HG03135 (cell line): ENCODE measurements at regions not wholly inside any gene's neighbourhood (a gene's known extent, or its start where the extent isn't known, plus 50 kb on each side); places are given as distances from the start of the nearest gene placed in this dataset.
"Not testable (repeated sequence)": the region's sequence is repeated elsewhere in the genome, so short reads cannot be mapped to it uniquely, and the experiment has no call there.

Source experiments
- ATAC-seq: cut with Tn5 transposase; IDR thresholded peaks from one replicate; pipeline ENCODE4 v1.9.1; 2021; ENCODE audit warnings: mild to moderate bottlenecking, moderate library complexity; ENCODE audit not compliant: unreplicated experiment

GRCh38 chr21:27979446-27979845 lies 1012.6 kb upstream of the ADAMTS5 start:
- ATAC-seq: not testable (repeated sequence)

DNA sequence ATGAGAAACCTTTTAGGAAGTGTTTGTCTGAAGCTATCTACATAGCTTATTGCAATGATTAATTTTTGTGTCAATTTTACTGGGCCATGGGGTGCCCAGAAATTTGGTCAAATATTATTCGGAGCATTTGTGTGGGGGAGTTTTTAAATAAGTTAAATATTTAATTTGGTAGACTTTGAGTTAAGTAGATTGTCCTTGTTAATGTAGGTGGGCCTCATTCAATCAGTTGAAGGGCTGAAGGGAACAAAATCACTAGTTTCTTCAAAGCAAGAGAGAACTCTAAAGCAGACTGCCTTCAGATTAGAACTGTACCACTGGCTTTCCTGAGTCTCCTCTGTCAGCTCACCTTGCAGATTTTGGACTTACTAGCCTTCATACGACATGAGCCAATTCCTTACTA lies 1008.6 kb upstream of the ADAMTS5 start:
- ATAC-seq: no peak

GRCh38 chr21:27974152-27974551 lies 1007.3 kb upstream of the ADAMTS5 start:
- ATAC-seq: not testable (repeated sequence)

DNA sequence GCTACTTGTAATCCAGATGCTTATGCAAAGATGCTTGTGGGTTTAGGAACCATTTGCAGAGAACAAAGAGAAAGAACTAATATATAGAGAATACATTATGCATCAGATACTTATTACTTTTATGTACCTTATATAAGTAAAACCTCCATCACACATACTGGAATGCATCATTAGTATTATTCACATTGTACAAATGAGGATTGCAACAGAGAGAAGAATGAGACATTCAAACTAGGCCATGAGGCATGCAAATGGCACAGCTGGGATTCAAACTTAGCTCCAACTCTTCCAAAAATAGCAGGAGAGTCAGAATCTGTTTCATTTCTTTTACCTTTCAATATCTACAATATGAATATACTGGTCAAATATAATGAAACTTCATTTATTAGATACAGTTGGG lies 1001.4 kb upstream of the ADAMTS5 start:
- ATAC-seq: not testable (repeated sequence)

- no peak for ATAC-seq
Measured at GRCh38 chr21:27954543-27955165, 987.8 kb upstream of the ADAMTS5 start.

DNA sequence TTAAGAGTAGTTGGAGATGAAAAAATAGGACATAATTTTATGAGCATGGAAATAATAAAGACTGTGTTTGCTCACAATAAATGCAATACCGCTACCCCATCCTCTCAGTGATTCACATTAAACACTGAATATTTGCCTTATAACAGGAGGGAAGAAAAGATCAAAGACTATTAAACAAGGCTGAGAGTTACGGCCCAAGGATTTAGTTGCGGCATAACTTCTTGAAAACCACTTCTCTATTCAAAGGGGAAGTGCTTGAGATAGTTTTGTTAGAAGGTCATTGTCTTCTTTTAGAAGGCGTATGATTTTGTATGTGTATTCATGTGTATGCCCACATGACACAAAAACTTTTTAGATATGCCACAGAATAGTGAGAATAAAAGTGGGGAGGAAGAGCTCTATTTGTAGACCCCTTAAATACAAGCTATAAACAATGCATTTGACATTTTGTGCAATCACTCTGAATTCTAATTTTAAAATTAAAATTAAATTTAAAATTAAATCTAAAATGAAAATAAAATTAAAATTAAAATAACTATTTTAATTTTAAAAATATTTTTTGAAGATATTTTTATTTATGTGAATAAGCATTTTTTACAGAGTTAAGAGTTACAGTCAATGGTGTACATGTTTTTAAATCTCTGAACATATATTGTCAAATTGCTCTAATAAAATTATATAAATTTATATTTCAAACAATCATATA lies 986.6 kb upstream of the ADAMTS5 start:
- ATAC-seq: no peak

DNA sequence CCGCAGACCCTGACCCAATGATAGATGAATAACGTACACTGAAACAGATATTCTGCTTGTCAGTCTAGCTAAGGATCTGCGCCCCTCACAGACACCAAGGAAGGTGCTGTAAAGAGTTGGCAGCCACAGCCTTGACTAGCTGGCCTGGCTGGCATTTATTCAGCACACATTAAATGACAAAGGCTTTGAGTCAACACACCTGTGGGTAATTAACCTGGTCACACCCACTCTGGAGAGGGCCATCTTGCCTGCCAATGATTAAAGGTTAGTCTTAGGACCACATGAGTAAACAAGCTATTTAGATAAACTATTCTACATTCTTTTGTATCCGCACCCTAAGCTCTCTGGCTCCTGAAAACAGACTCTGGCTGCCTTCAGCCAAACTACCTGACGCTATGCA lies 982.2 kb upstream of the ADAMTS5 start:
- ATAC-seq: not testable (repeated sequence)

DNA sequence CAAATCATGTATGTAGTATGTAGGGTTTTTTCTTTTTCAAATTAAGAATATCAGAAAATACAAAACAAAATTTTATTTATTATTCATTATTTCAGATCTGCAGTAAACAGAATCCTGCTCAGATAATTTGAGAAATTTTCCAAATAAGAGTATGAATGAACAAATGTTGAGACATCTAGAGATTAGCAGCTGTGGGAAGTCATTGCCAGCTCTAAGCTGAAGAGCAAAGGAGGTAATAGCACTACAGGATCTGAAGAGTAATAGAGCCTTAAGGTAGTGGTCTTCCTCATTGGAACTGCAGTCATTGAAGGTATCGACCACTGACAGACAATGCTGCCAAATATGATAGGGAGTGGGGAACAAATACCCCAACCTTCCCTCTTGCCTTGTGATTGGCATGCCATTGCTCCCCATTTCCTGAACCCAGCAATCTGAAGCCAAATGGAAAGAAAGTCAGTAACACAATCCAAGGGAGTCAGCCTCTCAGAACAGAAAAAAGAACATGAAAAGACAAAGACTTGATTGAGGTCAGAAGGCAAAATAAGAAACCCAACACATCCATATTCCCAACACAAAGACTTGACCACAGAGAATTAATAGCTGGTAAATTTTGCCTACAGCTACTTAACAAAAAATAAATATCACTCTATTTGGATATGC lies 963.4 kb upstream of the ADAMTS5 start:
- not testable (repeated sequence) for ATAC-seq

GRCh38 chr21:27929179-27929578 lies 962.3 kb upstream of the ADAMTS5 start:
- not testable (repeated sequence) for ATAC-seq

DNA sequence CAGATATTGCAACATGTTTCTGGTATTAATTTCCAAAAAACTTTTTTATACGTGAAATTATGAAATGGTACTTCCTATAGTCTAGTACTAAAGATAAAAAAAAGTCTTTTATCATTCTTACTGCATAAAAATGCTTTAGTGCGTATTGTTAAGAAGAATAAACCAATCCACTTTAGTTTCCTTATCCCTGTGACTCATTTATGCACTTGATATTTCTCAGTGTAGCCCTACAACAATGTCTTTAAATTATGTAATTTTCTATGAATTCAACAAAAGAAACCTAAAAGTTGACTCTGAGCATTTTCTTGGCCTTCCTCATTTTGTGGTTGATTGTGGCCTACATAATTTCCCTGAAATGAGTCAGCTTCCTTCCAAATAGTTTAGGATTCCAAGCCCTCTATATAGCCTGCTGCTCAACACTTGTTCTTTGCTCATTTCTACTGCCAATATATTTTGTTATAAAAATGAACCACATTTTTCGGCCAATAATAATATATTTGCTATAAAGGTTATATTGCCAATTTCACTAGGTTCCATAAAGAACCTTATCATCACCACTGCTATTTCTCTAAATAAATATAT lies 961.7 kb upstream of the ADAMTS5 start:
- not testable (repeated sequence) for ATAC-seq

DNA sequence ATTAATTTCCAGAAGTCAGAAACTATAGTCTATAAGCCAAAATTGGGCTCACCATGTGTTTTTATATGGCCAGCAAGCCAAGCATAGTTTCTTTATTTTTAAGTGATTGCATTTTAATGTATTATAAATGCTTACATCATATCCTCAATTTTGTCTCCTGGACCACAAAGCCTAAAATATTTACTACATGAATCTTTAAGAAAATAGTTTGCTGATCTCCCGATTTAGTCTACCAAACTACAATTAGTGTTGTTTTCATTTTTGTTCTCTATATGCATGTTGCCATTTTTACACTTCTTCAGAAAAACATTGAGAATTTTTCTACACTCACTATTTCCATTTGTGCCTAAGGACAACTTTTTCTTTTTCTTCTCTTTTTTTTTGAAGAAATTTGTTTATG lies 954.5 kb upstream of the ADAMTS5 start:
- ATAC-seq: not testable (repeated sequence)

- not testable (repeated sequence) for ATAC-seq
Measured at GRCh38 chr21:27917966-27918365, 951.1 kb upstream of the ADAMTS5 start.

DNA sequence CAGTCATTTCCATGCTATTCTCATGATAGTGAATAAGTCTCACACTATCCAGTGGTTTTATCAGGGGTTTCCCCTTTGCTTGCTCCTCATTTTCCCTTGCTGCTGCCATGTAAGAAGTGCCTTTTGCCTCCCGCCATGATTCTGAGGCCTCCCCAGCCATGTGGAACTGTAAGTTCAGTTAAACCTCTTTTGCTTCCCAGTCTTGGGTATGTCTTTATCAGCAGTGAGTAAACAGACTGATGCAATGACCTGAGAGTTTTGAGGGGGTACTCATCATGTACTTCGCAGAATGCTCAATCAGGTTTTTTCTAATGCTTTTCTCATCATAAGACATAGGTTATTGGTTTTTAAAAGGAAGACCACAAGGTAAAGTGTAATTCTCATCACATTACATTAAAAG lies 949.4 kb upstream of the ADAMTS5 start:
- ATAC-seq: not testable (repeated sequence)

DNA sequence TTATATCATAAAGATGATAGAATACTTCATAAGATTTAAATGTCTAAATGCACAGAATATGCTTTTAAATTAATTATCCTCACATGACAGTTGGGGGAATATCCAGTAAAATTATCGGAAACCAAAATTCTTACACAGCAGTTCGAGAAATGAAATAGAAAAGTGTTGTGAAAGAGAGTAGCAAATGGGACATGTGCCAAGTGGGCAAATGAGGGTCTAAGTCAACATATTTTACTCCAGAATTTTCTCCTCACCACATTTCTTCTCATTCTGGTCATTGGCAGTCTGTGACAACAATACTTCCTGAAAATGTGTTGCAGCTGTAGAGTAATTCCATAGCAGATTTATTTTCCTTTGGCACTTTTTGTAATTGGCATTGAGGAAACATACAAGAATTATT lies 945.2 kb upstream of the ADAMTS5 start:
- ATAC-seq: not testable (repeated sequence)

DNA sequence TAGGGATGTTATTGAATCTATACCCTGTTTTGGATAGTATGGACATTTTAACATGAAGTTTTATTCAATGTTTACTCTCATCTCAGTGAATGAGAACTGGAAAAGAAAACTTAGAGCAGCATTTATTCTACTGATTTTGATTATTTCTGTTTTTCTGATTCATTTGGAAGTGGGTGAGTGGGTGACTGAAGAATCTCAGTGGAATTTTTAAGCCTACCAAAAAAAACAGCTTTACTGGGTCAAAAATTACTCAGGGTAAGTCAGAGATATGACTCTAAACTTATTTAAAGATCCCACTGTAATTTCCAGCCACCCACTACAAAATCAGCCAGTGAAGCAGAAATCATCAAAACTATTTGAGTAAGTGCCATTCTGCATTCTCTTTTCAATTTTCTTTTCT lies 942.6 kb upstream of the ADAMTS5 start:
- not testable (repeated sequence) for ATAC-seq

- ATAC-seq: not testable (repeated sequence)
Measured at GRCh38 chr21:27908816-27909215, 941.9 kb upstream of the ADAMTS5 start.

- ATAC-seq: not testable (repeated sequence)
Measured at GRCh38 chr21:27902904-27903303, 936.0 kb upstream of the ADAMTS5 start.

DNA sequence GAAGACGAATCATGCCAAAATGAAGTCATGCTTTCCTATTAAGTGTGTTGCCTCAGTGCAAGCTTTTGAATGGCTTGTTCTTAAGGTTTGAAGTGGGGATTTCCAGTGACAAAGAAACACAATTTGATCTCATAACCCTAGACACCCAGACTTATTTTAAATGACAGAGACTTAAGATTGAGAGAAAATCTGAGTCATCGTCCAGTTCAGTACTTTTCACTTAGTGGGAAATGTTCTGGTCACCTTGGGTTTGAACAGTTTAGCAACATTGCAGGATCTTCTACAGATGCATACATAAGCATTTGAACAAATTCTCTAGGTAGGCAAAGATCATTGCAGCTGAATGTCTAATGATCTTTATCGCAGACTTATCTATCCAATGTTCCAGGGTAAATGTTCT lies 926.7 kb upstream of the ADAMTS5 start:
- ATAC-seq: not testable (repeated sequence)

GRCh38 chr21:27891495-27891894 lies 924.6 kb upstream of the ADAMTS5 start:
- not testable (repeated sequence) for ATAC-seq

- not testable (repeated sequence) for ATAC-seq
Measured at GRCh38 chr21:27887808-27888455, 921.0 kb upstream of the ADAMTS5 start.

GRCh38 chr21:27885296-27885711 lies 918.4 kb upstream of the ADAMTS5 start:
- ATAC-seq: no peak
